HG03159 (cell line): ENCODE measurements at regions not wholly inside any gene's neighbourhood (a gene's known extent, or its start where the extent isn't known, plus 50 kb on each side); places are given as distances from the start of the nearest gene placed in this dataset.
"Not testable (repeated sequence)": the region's sequence is repeated elsewhere in the genome, so short reads cannot be mapped to it uniquely, and the experiment has no call there.

ENCODE experiments used
- ATAC-seq: cut with Tn5 transposase; IDR thresholded peaks from one replicate; pipeline ENCODE4 v1.9.1; 2021; ENCODE audit warnings: mild to moderate bottlenecking, moderate library complexity; ENCODE audit not compliant: unreplicated experiment

- ATAC-seq = no peak
These were observed 979.6 kb upstream of the POU3F4 start for GRCh38 chrX:82528525-82528924.

- ATAC-seq = no peak
These were observed 973.9 kb upstream of the POU3F4 start for GRCh38 chrX:82534086-82534597.

GRCh38 chrX:82537205-82537604 lies 970.9 kb upstream of the POU3F4 start:
- not testable (repeated sequence) for ATAC-seq

GRCh38 chrX:82541822-82542221 lies 966.3 kb upstream of the POU3F4 start:
- ATAC-seq = no peak

GRCh38 chrX:82552201-82552600 lies 955.9 kb upstream of the POU3F4 start:
- not testable (repeated sequence) for ATAC-seq

GRCh38 chrX:82556588-82556987 lies 951.5 kb upstream of the POU3F4 start:
- ATAC-seq = no peak

GRCh38 chrX:82585868-82586267 lies 922.2 kb upstream of the POU3F4 start:
- no peak for ATAC-seq

- no peak for ATAC-seq
These were observed 918.7 kb upstream of the POU3F4 start for GRCh38 chrX:82589410-82589809.

- no peak for ATAC-seq
These were observed 916.7 kb upstream of the POU3F4 start for GRCh38 chrX:82591421-82591820.

GRCh38 chrX:82626978-82627377 lies 881.1 kb upstream of the POU3F4 start:
- no peak for ATAC-seq

GRCh38 chrX:82627568-82627967 lies 880.5 kb upstream of the POU3F4 start:
- ATAC-seq = no peak

GRCh38 chrX:82648062-82648461 lies 860.0 kb upstream of the POU3F4 start:
- ATAC-seq = no peak

- no peak for ATAC-seq
These were observed 858.4 kb upstream of the POU3F4 start for GRCh38 chrX:82649645-82650044.

- no peak for ATAC-seq
These were observed 849.6 kb upstream of the POU3F4 start for GRCh38 chrX:82658492-82658891.

- ATAC-seq = no peak
These were observed 841.7 kb upstream of the POU3F4 start for GRCh38 chrX:82666355-82666754.

GRCh38 chrX:82675104-82675503 lies 833.0 kb upstream of the POU3F4 start:
- no peak for ATAC-seq

GRCh38 chrX:82676386-82676785 lies 831.7 kb upstream of the POU3F4 start:
- no peak for ATAC-seq

GRCh38 chrX:82677286-82677685 lies 830.8 kb upstream of the POU3F4 start:
- no peak for ATAC-seq

GRCh38 chrX:82692991-82693390 lies 815.1 kb upstream of the POU3F4 start:
- no peak for ATAC-seq

- ATAC-seq = no peak
These were observed 813.0 kb upstream of the POU3F4 start for GRCh38 chrX:82695066-82695465.

GRCh38 chrX:82703551-82703950 lies 804.5 kb upstream of the POU3F4 start:
- no peak for ATAC-seq

GRCh38 chrX:82711457-82711856 lies 796.6 kb upstream of the POU3F4 start:
- no peak for ATAC-seq

GRCh38 chrX:82721891-82722290 lies 786.2 kb upstream of the POU3F4 start:
- ATAC-seq = no peak

- no peak for ATAC-seq
These were observed 784.3 kb upstream of the POU3F4 start for GRCh38 chrX:82723806-82724205.
